Ishikawa (cell line): ENCODE measurements at regions not wholly inside any gene's neighbourhood (a gene's known extent, or its start where the extent isn't known, plus 50 kb on each side); places are given as distances from the start of the nearest gene placed in this dataset.

ENCODE experiments used
- CEBPB ChIP-seq: IDR thresholded peaks from 2 replicates; pipeline ENCODE4 v1.6.1; 2012
- CREB1 ChIP-seq: IDR thresholded peaks from 2 replicates; pipeline ENCODE4 v1.6.1; 2012; ENCODE audit warnings: low read depth
- EGR1 ChIP-seq: IDR thresholded peaks from 2 replicates; pipeline ENCODE4 v1.6.1; 2012
- EP300 ChIP-seq: IDR thresholded peaks from 2 replicates; pipeline ENCODE4 v1.6.1; 2012; ENCODE audit warnings: borderline replicate concordance
- FOXM1 ChIP-seq: IDR thresholded peaks from 2 replicates; pipeline ENCODE4 v1.6.1; 2012; ENCODE audit warnings: low read depth, borderline replicate concordance
- MAX ChIP-seq: IDR thresholded peaks from 2 replicates; pipeline ENCODE4 v1.6.1; 2012
- NFIC ChIP-seq: IDR thresholded peaks from 2 replicates; pipeline ENCODE4 v1.6.1; 2012
- RAD21 ChIP-seq: IDR thresholded peaks from 2 replicates; pipeline ENCODE4 v1.6.1; 2012; ENCODE audit warnings: low read depth
- TAF1 ChIP-seq: IDR thresholded peaks from 2 replicates; pipeline ENCODE4 v1.6.1; 2012; ENCODE audit warnings: low read depth, mild to moderate bottlenecking
- TCF12 ChIP-seq: IDR thresholded peaks from 2 replicates; pipeline ENCODE4 v1.6.1; 2012; ENCODE audit warnings: low read depth
- TEAD4 ChIP-seq: IDR thresholded peaks from 2 replicates; pipeline ENCODE4 v1.6.1; 2012
- USF1 ChIP-seq: IDR thresholded peaks from 2 replicates; pipeline ENCODE4 v1.6.1; 2012
- YY1 ChIP-seq: IDR thresholded peaks from 2 replicates; pipeline ENCODE4 v1.6.1; 2012; ENCODE audit warnings: low read depth
- ZBTB7A ChIP-seq: IDR thresholded peaks from 2 replicates; pipeline ENCODE4 v1.6.1; 2012; ENCODE audit warnings: low read depth
- TF ChIP-seq, protein P1 (sequence below): IDR thresholded peaks from 2 replicates; pipeline ENCODE4 v1.6.1; 2012; ENCODE audit warnings: low read depth, mild to moderate bottlenecking

DNA sequence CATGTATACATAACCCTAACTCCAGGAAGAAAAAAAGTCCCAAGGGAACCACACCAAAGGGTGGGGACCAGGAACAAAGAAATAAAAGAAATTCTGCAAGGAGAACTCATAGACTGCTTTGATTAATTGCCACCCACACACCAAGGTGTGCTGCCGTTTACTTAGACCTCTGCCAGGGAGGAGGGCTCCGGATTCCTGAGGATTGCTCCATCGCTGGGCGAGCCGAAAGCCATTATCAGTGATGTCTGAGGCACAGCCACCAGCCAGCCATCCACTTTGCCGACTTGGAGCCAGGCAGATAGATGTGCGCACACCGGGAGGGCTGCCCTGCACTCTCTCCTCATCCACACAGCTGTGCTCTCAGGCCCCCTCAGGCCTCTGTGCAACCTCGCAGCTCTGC, 272.7 kb upstream of the FOXQ1 start:
- TF ChIP-seq RAD21, result no peak
- peak; percentile 84 for TF ChIP-seq EGR1
- no peak for TF ChIP-seq ZBTB7A
- no peak for TF ChIP-seq USF1
- TF ChIP-seq TAF1, result no peak
- no peak for TF ChIP-seq YY1
- TF ChIP-seq CREB1, result no peak
- no peak for TF ChIP-seq TCF12
- 0 out of 2 replicates have a peak, but pooled peaks have one; percentile 37 for TF ChIP-seq TEAD4
- 0 out of 2 replicates have a peak, but pooled peaks have one; percentile 11 for TF ChIP-seq NFIC
- TF ChIP-seq EP300, result peak; percentile 36; the same call in 1 of the 2 replicates
- TF ChIP-seq MAX, result no peak
- TF ChIP-seq, protein P1, sequence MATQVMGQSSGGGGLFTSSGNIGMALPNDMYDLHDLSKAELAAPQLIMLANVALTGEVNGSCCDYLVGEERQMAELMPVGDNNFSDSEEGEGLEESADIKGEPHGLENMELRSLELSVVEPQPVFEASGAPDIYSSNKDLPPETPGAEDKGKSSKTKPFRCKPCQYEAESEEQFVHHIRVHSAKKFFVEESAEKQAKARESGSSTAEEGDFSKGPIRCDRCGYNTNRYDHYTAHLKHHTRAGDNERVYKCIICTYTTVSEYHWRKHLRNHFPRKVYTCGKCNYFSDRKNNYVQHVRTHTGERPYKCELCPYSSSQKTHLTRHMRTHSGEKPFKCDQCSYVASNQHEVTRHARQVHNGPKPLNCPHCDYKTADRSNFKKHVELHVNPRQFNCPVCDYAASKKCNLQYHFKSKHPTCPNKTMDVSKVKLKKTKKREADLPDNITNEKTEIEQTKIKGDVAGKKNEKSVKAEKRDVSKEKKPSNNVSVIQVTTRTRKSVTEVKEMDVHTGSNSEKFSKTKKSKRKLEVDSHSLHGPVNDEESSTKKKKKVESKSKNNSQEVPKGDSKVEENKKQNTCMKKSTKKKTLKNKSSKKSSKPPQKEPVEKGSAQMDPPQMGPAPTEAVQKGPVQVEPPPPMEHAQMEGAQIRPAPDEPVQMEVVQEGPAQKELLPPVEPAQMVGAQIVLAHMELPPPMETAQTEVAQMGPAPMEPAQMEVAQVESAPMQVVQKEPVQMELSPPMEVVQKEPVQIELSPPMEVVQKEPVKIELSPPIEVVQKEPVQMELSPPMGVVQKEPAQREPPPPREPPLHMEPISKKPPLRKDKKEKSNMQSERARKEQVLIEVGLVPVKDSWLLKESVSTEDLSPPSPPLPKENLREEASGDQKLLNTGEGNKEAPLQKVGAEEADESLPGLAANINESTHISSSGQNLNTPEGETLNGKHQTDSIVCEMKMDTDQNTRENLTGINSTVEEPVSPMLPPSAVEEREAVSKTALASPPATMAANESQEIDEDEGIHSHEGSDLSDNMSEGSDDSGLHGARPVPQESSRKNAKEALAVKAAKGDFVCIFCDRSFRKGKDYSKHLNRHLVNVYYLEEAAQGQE, result no peak
- peak; percentile 83 for TF ChIP-seq CEBPB
- TF ChIP-seq FOXM1, result no peak

- TF ChIP-seq TAF1 (no peak), USF1 (no peak), MAX (no peak), EP300 (no peak), EGR1 (no peak), CEBPB (no peak), RAD21 (no peak), YY1 (no peak), TCF12 (no peak), FOXM1 (no peak), CREB1 (no peak), TEAD4 (no peak), ZBTB7A (no peak), NFIC (no peak)
- TF ChIP-seq, protein P1, result no peak
Observed at GRCh38 chr6:1037430-1038202, 274.3 kb upstream of the FOXQ1 start.

- TF ChIP-seq EGR1 (no peak), FOXM1 (no peak), TCF12 (no peak), CREB1 (no peak), TAF1 (no peak)
- TF ChIP-seq, protein P1, result no peak
Observed at GRCh38 chr6:1035401-1035800, 276.5 kb upstream of the FOXQ1 start.

DNA sequence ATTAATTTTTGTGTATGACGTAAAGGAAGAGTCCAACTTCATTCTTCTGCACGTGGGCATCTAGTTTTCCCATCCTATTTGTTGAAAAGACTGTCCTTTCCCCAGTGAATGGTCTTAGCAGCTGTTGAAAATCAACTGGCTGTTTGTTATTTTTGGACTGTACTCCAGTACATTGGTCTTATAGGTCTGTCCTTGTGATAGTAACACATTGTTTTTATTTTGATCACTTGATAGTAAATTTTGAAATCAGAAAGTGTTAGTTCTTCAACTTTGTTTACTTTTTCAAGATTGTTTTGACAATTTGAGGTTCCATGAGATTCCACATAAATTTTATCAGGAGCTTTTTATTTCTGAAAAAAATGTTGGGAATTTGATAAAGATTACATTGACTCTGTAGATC, 280.2 kb upstream of the FOXQ1 start:
- no peak for TF ChIP-seq USF1
- TF ChIP-seq TCF12, result no peak
- TF ChIP-seq MAX, result no peak
- TF ChIP-seq, protein P1, result no peak
- TF ChIP-seq RAD21, result no peak
- no peak for TF ChIP-seq CREB1
- TF ChIP-seq ZBTB7A, result no peak
- TF ChIP-seq YY1, result no peak
- TF ChIP-seq TAF1, result no peak
- no peak for TF ChIP-seq CEBPB
- TF ChIP-seq EP300, result no peak
- TF ChIP-seq NFIC, result no peak
- no peak for TF ChIP-seq EGR1
